ENCODE measurements at regions not wholly inside any gene's neighbourhood (a gene's known extent, or its start where the extent isn't known, plus 50 kb on each side); places are given as distances from the start of the nearest gene placed in this dataset.

DNA sequence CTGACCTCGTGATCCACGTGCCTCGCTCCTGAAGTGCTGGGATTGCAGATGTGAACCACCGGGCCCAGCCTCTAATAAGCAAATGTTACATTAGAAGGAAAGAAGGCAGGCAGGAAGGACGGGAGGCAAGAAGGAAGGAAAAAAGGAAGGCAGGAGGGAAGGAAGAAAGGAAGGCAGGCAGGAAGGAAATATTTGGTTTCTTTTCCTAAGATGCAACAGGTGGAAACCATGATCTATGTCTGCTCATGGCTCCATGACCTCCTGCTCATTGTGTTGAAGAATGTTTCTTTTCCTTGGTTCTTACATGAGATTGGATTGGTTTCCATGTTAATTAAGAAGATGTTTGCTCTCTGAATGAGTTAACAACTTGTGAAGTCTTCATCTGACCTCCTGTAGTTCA lies 91.8 kb upstream of the SNX9 start:
- TF ChIP-seq, protein P1, sequence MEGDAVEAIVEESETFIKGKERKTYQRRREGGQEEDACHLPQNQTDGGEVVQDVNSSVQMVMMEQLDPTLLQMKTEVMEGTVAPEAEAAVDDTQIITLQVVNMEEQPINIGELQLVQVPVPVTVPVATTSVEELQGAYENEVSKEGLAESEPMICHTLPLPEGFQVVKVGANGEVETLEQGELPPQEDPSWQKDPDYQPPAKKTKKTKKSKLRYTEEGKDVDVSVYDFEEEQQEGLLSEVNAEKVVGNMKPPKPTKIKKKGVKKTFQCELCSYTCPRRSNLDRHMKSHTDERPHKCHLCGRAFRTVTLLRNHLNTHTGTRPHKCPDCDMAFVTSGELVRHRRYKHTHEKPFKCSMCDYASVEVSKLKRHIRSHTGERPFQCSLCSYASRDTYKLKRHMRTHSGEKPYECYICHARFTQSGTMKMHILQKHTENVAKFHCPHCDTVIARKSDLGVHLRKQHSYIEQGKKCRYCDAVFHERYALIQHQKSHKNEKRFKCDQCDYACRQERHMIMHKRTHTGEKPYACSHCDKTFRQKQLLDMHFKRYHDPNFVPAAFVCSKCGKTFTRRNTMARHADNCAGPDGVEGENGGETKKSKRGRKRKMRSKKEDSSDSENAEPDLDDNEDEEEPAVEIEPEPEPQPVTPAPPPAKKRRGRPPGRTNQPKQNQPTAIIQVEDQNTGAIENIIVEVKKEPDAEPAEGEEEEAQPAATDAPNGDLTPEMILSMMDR (IDR thresholded peaks at IDR 0.05) = no peak
- TF ChIP-seq POLR2A (IDR thresholded peaks at IDR 0.05) = no peak
